Endothelial cell of umbilical vein (primary cell): ENCODE measurements at regions not wholly inside any gene's neighbourhood (a gene's known extent, or its start where the extent isn't known, plus 50 kb on each side); places are given as distances from the start of the nearest gene placed in this dataset.

Experiments used
- JUN ChIP-seq: IDR thresholded peaks from 2 replicates; pipeline ENCODE4 v1.6.1; 2011; ENCODE audit warnings: borderline replicate concordance, low read depth; ENCODE audit not compliant: insufficient read length, insufficient read depth
- MYC ChIP-seq: IDR thresholded peaks from one replicate; pipeline ENCODE4 v1.6.1; 2011; ENCODE audit warnings: mild to moderate bottlenecking, low read depth, low read length
- POLR2A ChIP-seq: IDR thresholded peaks from 2 replicates; pipeline ENCODE4 v1.6.1; 2012; ENCODE audit warnings: low read depth, mild to moderate bottlenecking, control low read depth, low read length
- TF ChIP-seq, protein P1 (sequence below), 2 donors: IDR thresholded peaks; 1 replicate in 1 of 2; 2 replicates in 1 of 2; pipeline ENCODE4 v1.5.1; 2011; ENCODE audit warnings: low read length in 2 of 2, mild to moderate bottlenecking in 2 of 2, moderate library complexity in 2 of 2, control low read depth in 1 of 2, inconsistent platforms in 1 of 2, low read depth in 1 of 2; ENCODE audit not compliant: insufficient read depth in 1 of 2; ENCODE audit errors: extremely low read depth in 1 of 2

DNA sequence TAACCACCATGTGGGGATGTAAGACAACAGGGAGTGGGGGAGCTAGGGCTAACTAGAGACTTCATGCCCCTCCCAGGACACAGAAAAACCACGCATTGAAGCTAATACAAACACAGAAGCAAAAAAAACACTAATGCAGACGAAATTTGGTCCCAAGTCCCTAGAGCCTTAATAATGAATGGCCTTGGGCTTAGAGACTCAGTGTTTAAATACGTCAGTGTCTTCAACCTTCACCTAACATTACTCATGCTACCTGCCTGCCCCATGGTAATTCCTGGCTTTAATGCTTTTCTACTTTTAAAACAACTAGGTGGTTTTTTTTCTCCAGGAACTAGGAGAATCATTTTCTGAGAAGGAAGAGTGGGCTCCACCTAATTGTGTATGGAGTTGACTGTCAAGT, 64.1 kb upstream of the ITSN2 start:
- TF ChIP-seq, protein P1, sequence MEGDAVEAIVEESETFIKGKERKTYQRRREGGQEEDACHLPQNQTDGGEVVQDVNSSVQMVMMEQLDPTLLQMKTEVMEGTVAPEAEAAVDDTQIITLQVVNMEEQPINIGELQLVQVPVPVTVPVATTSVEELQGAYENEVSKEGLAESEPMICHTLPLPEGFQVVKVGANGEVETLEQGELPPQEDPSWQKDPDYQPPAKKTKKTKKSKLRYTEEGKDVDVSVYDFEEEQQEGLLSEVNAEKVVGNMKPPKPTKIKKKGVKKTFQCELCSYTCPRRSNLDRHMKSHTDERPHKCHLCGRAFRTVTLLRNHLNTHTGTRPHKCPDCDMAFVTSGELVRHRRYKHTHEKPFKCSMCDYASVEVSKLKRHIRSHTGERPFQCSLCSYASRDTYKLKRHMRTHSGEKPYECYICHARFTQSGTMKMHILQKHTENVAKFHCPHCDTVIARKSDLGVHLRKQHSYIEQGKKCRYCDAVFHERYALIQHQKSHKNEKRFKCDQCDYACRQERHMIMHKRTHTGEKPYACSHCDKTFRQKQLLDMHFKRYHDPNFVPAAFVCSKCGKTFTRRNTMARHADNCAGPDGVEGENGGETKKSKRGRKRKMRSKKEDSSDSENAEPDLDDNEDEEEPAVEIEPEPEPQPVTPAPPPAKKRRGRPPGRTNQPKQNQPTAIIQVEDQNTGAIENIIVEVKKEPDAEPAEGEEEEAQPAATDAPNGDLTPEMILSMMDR (IDR thresholded peaks at IDR 0.05; ENCODE audit: extremely low read depth in 1 of 2, insufficient read depth in 1 of 2, low read depth in 1 of 2, low read length in 2 of 2) = no peak
- TF ChIP-seq JUN = no peak
- no peak for TF ChIP-seq POLR2A
- TF ChIP-seq MYC = no peak
